DOHH2 (cell line): ENCODE measurements at regions not wholly inside any gene's neighbourhood (a gene's known extent, or its start where the extent isn't known, plus 50 kb on each side); places are given as distances from the start of the nearest gene placed in this dataset.

ENCODE experiments used
- EZH2phosphoT487 ChIP-seq: fragments of 200-600 bp; sonication (generic); IDR thresholded peaks from 2 replicates; pipeline ENCODE4 v1.6.1; 2017; ENCODE audit warnings: borderline replicate concordance, mild to moderate bottlenecking, antibody characterized with exemption, low read length, moderate library complexity, mixed read lengths
- TF ChIP-seq, protein P1 (sequence below): fragments of 200-600 bp; sonication (generic); IDR thresholded peaks from one replicate; pipeline ENCODE4 v1.5.1; 2014; ENCODE audit warnings: antibody characterized with exemption, mild to moderate bottlenecking, low read depth, low read length; ENCODE audit not compliant: poor library complexity, severe bottlenecking

DNA sequence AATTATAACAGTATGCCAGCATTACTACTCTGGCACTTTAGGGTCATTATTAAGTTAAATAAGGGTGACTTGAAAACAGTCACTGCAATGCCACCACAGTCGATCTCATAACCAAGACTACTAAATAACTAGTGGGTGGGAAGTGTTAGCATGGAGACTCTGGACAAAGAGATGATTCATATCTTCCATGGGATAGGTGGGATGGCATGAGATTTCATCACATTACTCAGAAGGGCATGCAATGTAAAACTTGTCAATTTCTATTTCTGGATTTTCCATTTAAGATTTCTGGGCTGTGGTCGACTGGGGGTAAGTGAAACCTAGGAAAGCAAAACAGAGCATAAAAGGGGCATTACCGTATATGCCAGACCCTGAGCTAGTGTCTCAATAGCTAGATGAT lies 538.9 kb upstream of the GRM7 start:
- TF ChIP-seq, protein P1, sequence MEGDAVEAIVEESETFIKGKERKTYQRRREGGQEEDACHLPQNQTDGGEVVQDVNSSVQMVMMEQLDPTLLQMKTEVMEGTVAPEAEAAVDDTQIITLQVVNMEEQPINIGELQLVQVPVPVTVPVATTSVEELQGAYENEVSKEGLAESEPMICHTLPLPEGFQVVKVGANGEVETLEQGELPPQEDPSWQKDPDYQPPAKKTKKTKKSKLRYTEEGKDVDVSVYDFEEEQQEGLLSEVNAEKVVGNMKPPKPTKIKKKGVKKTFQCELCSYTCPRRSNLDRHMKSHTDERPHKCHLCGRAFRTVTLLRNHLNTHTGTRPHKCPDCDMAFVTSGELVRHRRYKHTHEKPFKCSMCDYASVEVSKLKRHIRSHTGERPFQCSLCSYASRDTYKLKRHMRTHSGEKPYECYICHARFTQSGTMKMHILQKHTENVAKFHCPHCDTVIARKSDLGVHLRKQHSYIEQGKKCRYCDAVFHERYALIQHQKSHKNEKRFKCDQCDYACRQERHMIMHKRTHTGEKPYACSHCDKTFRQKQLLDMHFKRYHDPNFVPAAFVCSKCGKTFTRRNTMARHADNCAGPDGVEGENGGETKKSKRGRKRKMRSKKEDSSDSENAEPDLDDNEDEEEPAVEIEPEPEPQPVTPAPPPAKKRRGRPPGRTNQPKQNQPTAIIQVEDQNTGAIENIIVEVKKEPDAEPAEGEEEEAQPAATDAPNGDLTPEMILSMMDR, result no peak
- TF ChIP-seq EZH2phosphoT487, result no peak
